Astrocyte of the cerebellum (primary cell): ENCODE measurements at regions not wholly inside any gene's neighbourhood (a gene's known extent, or its start where the extent isn't known, plus 50 kb on each side); places are given as distances from the start of the nearest gene placed in this dataset.

Experiments
- DNase-seq: peaks from one replicate; pipeline ENCODE4 v3.0.0-alpha.2; 2011; ENCODE audit warnings: low read depth
- H3K4me3 ChIP-seq: 2 replicates; pipeline ENCODE4 v1.5.1; 2011; ENCODE audit warnings: mild to moderate bottlenecking, low read depth, low read length, moderate library complexity
- in situ Hi-C: cut with HindIII; loops from 2 replicates; pipeline ENCODE4 v1.10.0; 2017; ENCODE audit warnings: low sequenced_read_pairs
- TF ChIP-seq, protein P1 (sequence below): IDR thresholded peaks from 2 replicates; pipeline ENCODE4 v1.5.1; 2012; ENCODE audit warnings: low read length, low read depth, moderate library complexity, mild to moderate bottlenecking; ENCODE audit errors: missing control alignments

- in situ Hi-C loops: no loop called here
- no peak for DNase-seq
- no peak overlapping the region for H3K4me3 ChIP-seq
- TF ChIP-seq, protein P1, sequence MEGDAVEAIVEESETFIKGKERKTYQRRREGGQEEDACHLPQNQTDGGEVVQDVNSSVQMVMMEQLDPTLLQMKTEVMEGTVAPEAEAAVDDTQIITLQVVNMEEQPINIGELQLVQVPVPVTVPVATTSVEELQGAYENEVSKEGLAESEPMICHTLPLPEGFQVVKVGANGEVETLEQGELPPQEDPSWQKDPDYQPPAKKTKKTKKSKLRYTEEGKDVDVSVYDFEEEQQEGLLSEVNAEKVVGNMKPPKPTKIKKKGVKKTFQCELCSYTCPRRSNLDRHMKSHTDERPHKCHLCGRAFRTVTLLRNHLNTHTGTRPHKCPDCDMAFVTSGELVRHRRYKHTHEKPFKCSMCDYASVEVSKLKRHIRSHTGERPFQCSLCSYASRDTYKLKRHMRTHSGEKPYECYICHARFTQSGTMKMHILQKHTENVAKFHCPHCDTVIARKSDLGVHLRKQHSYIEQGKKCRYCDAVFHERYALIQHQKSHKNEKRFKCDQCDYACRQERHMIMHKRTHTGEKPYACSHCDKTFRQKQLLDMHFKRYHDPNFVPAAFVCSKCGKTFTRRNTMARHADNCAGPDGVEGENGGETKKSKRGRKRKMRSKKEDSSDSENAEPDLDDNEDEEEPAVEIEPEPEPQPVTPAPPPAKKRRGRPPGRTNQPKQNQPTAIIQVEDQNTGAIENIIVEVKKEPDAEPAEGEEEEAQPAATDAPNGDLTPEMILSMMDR: no peak
Observed at GRCh38 chr4:140268186-140268841, 105.1 kb upstream of the SCOC start.

GRCh38 chr4:140267576-140267975, 105.9 kb upstream of the SCOC start:
- DNase-seq: no peak
- in situ Hi-C loops: no loop called here
- no peak overlapping the region for H3K4me3 ChIP-seq
- TF ChIP-seq, protein P1: no peak

DNA sequence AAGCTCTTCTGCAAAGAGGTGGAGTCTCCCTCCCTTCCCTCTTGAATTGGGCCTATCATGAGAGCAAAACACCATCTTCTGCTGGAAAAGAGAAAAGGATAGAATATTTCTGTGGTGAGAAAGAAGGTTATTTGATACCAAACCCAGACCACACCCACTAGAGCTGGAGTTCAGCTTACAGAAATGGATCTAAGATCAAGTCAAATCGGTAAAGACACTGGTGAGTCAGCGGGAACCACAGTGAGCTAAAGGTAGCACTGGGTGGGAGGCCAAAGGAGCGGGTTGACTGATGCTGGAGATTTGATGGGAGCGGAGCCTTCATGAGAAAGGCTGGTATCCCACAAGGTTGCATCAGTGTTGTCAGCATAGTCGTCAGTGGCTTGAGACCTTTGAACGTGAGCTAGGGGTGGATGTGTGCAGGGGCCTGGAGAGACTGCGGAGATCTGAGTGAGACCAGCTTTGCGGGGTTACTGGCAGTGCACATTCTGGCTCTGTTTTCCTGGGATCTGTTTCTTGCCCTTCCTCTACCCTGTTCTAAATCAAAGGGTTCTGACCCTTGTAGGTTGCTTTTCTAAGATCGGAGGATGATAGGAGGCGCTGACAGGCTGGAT, 106.4 kb upstream of the SCOC start:
- peak; percentile 27 for DNase-seq
- H3K4me3 ChIP-seq: no peak overlapping the region
- TF ChIP-seq, protein P1: no peak
- in situ Hi-C loops: no loop called here

- in situ Hi-C loops: no loop called here
- H3K4me3 ChIP-seq: no peak overlapping the region
- peak; percentile 63 for DNase-seq
- TF ChIP-seq, protein P1: no peak
Observed at GRCh38 chr4:140260227-140260626, 106.2 kb upstream of the MAML3 start.

- TF ChIP-seq, protein P1: no peak
- H3K4me3 ChIP-seq: no peak overlapping the region
- DNase-seq: no peak
- in situ Hi-C loops: no loop called here
Observed at GRCh38 chr4:140258476-140258875, 104.5 kb upstream of the MAML3 start.

GRCh38 chr4:140257461-140258305, 103.7 kb upstream of the MAML3 start:
- in situ Hi-C loops: no loop called here
- H3K4me3 ChIP-seq: no peak overlapping the region
- TF ChIP-seq, protein P1: no peak
- DNase-seq: no peak
